HG03135 (cell line): ENCODE measurements at regions not wholly inside any gene's neighbourhood (a gene's known extent, or its start where the extent isn't known, plus 50 kb on each side); places are given as distances from the start of the nearest gene placed in this dataset.
"Not testable (repeated sequence)": the region's sequence is repeated elsewhere in the genome, so short reads cannot be mapped to it uniquely, and the experiment has no call there.

Source experiments
- ATAC-seq: cut with Tn5 transposase; IDR thresholded peaks from one replicate; pipeline ENCODE4 v1.9.1; 2021; ENCODE audit warnings: mild to moderate bottlenecking, moderate library complexity; ENCODE audit not compliant: unreplicated experiment

DNA sequence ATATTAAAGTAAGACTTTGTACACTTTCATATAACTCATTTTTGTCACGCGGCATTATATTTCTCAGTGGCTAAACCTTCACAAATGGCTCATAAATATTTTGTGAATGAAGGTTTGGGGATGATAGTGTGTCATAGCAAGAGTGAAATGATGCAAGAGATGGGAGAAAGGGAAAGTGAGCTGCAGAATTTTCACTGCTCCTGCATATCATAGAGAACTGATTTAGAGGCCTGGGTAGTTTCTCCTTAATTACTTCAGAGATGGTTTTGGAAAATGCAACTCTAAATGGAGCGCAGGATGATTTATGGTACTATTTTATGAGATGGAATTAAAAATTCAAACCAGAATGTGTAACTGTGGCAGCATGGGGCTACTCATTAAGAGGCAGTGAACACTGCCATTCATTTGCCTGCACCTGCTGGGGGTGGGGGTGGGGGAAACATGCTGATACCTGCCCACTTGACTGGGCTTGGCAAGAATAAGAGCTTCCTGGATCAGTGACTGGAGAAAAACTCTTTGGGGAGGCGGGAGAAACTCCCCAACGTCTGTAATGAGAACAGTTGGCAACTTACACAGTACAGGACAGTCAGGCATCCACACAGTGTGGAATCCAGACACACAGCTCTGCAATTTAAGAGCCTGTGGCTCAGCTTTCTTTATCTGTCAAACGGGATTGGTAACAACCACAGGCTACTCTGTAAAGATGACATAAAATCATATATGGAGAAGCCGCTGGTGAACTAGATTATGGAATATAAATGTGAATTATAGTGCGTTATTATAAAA lies 941.9 kb downstream of the SLC4A3 start:
- no peak for ATAC-seq

- no peak for ATAC-seq
These were observed 945.0 kb downstream of the SLC4A3 start for GRCh38 chr2:220572385-220572784.

GRCh38 chr2:220574038-220574437 lies 946.6 kb downstream of the SLC4A3 start:
- ATAC-seq, result no peak

GRCh38 chr2:220575963-220576362 lies 948.5 kb downstream of the SLC4A3 start:
- ATAC-seq, result no peak

GRCh38 chr2:220579452-220579851 lies 952.0 kb downstream of the SLC4A3 start:
- ATAC-seq, result no peak

- ATAC-seq, result no peak
These were observed 952.7 kb downstream of the SLC4A3 start for GRCh38 chr2:220580113-220580512.

DNA sequence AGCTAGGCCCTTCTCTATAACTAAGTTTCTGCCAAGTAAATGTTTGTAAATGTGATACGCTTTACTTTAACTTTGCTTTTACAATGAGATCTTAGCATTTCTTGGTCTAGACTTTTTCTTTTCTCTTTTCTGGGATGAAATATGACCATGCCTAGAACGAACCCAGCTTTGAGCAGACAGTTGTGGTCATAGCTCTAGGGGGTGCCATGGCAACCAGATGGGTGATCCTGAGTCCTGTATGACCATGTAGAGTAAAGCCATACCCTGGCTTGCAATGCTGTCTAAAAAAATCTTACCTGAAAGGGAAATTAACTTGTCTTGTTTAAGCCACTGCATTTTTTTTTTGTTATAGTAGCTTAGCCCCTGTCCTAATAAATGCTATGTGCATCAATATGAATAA lies 956.3 kb downstream of the SLC4A3 start:
- ATAC-seq, result no peak

DNA sequence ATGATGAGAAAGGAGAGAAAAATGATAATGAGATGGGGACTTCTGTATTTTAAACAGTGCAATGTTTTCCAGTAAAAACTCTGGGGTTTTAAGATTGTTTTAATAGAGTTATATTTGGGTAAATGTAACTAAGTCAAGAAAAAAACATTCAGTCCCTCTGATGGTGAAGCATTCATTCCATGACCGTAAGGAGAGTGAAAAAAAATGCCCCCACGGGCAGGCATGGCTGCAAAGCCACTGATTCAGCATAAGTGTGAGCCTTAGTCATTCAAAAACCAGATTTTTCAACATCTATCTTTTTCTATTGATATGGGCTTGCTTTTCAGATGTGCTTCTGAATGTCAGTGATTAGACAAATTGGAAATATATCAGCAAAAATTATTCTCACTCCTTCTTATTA lies 957.8 kb downstream of the SLC4A3 start:
- no peak for ATAC-seq

DNA sequence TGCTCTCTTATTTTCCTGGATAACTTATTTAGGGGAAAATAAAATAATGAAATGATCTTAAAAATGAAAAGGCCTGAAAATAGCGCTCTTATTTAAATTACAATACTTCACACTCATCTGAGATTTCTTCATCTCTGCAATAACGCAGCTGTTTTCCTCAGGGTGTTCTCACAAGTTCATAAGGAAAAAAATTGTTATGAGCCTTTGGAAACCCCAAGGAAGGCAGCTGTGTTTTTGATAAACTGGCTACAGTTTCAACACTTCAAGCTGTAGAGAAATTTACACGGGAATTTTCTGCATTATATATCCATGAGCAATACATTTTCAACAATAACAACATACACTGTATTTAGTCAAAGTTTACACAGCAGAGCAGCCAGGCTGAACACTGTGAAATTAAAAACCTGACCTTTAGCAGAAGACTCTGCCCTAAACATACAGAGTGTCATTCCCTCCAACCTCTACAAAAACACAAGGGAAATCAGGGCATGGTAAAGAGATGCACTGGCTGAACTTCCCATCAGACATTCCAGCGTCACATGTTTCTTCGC lies 959.6 kb downstream of the SLC4A3 start:
- no peak for ATAC-seq

DNA sequence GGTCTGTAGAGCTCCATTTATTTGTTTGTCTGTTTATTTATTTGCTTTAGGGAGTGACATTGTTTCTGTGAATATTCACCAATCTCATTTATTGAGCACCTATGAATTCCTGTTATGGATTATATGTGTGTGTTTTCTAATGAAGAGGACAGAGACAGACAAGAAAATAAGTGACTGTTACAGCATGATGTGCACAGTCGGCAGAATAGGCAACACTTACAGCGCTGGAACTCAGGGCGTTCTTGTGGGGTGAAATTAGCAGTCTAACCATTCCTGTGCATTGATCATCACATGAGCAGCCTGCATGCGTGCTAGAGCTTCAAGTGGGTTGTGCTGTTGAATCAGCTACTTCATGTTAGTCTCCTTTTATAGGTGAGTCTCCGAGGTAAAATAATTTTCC lies 960.7 kb downstream of the SLC4A3 start:
- no peak for ATAC-seq

GRCh38 chr2:220590476-220590875 lies 963.0 kb downstream of the SLC4A3 start:
- no peak for ATAC-seq

DNA sequence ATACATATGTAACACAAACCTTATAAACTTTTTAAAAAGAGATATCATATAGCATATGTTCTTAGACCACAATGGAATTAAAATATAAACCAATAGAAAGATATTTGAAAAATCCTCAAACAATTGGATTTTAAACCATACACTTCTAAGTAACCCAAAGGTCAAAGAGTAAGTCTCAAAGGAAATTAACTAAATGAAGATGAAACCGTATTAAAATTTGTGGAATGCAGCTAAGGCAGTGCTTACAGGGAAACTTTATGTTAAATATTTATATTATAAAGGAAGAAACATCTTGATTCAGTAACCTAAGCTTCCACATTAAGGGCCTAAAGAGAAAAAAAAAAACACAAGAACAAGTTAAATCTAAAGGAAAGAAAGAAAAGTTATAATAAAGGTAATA lies 966.1 kb downstream of the SLC4A3 start:
- no peak for ATAC-seq

GRCh38 chr2:220601674-220602073 lies 970.4 kb downstream of the EPHA4 start:
- ATAC-seq, result no peak

- not testable (repeated sequence) for ATAC-seq
These were observed 959.1 kb downstream of the EPHA4 start for GRCh38 chr2:220613004-220613403.

DNA sequence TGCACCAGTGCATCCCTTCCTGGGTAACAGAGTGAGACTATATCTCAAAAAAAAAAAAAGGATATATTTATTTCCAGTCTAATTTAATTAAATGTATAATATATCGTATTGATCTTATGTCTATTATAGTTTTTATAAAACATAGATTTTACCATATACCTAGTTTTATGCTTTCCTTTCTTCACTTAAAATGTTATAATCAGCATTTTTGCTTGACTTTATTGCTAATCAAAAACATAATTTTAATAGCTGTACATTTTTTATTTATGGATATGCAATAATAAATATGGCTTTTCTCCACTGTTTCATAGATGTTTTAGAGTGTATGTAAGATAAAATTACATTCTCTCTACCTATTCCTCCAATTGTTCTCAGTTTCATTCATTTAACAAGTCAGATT lies 958.0 kb downstream of the EPHA4 start:
- no peak for ATAC-seq

- no peak for ATAC-seq
These were observed 952.4 kb downstream of the EPHA4 start for GRCh38 chr2:220619525-220620220.

- ATAC-seq, result no peak
These were observed 945.5 kb downstream of the EPHA4 start for GRCh38 chr2:220626603-220627002.

- no peak for ATAC-seq
These were observed 943.9 kb downstream of the EPHA4 start for GRCh38 chr2:220628252-220628651.

DNA sequence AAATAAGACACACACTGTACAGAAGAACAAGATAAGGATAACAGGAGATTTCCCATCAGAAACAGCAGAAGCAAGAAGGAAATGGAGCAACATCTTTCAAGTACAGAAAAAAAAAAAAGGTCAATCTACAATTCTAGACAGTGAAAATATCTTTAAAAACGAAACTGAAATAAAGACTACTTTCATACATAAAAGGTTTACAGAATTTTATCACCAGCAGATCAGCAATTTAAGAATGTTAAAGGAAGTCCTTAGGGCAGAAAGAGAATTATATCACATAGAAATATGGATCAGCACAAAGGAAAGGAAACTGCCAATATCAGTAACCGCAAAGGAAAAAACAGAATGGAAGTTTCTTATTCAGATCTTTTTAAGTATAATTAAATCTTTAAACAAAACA lies 931.0 kb downstream of the EPHA4 start:
- ATAC-seq, result no peak

DNA sequence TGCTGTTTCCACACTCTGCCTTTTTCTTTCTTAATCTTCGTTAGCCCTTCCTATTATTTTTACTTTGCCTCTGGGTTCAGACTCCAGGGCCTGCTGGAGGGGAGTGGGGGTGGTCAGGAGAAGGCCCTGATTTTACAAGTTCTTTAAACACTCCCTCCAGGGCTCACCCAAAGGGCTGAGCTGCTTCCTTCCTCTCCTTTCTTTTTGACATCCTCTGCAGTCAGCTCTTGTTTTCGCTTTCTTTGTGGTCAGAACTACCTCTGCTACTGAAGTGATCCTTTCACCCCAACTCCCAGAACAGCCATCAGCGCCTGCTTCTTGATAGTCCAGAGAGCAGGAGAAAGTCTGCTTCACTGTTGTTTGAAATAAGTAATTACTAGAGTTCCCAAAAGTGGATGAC lies 925.7 kb downstream of the EPHA4 start:
- no peak for ATAC-seq

DNA sequence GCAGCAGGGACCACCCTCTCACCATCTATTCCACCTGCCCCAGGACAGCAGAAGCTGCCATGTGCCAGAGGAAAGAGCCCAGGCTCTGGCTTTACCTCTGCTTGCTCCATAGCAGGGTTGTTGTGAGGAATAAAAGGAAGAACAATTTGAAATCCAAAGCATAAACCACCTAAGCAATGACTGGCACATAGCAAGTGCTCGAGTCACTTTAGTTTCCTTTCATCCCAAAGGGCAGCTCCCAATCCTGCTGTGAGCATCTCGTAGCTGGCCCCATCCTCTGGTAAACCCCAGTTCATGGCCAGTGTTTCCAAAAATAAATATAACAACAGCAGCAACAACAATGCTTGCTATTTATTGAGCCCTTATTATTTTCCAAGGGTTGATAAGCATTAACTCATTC lies 923.5 kb downstream of the EPHA4 start:
- ATAC-seq, result no peak

DNA sequence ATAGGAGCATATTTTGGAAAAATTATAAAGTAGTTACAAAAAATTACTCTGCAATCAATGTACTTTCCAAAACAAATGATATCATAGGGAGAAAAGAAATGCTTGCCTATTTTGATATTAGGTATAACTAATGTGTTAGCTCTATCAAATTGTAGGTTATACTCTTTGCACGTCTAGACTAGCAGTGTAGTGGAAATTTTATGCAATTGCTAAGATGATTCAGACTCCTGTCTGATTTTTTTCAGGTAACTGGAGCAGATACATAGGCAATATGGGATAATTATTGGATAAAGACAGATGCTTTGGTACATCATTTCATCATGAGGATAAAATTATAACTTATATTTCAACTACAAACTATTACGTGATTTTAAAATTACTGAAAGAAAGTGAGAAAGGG lies 918.3 kb downstream of the EPHA4 start:
- ATAC-seq, result no peak
